ENCODE measurements at regions not wholly inside any gene's neighbourhood (a gene's known extent, or its start where the extent isn't known, plus 50 kb on each side); places are given as distances from the start of the nearest gene placed in this dataset.

GRCh38 chr4:60847614-60848013 is 352.5 kb upstream of the ADGRL3 start:
- no peaks in the 10 kb centered on the region for H3K36me3 ChIP-seq (ENCODE audit: insufficient read depth)
- no peak overlapping the region for H3K4me2 ChIP-seq
- H3K36me3 Mint-ChIP-seq (ENCODE audit: low read depth) = no peaks in the 10 kb centered on the region
- peaks cover 5% of the 10 kb centered on the region; the same call in 1 of the 3 replicates for H3K4me1 Mint-ChIP-seq
- DNase-seq (ENCODE audit: low spot score) (peak; percentile 34), ATAC-seq (peak; percentile 55)
- H3K79me2 ChIP-seq (replicated peaks; ENCODE audit: insufficient read depth) = no peaks in the 10 kb centered on the region
- no peaks in the 10 kb centered on the region for H3F3A ChIP-seq (replicated peaks; ENCODE audit: low read depth)
- 0 out of 3 replicates have a peak, but pooled peaks cover under 1% of the 10 kb centered on the region for H3K9me3 Mint-ChIP-seq
- no peaks in the 10 kb centered on the region for H3K27me3 Mint-ChIP-seq (ENCODE audit: insufficient read depth, low read depth, poor library complexity)
- TF ChIP-seq EZH2 (IDR thresholded peaks at IDR 0.05; ENCODE audit: low read depth, unreplicated experiment) (no peak), REST (IDR thresholded peaks at IDR 0.05; ENCODE audit: unreplicated experiment) (no peak), NANOG (IDR thresholded peaks at IDR 0.05; ENCODE audit: borderline replicate concordance) (no peak), POLR2AphosphoS5 (IDR thresholded peaks at IDR 0.05; ENCODE audit: low read depth) (no peak), ZNF331 (CRISPR knock-in tag; IDR thresholded peaks at IDR 0.05; ENCODE audit: low read depth) (no peak), ZNF462 (CRISPR knock-in tag; IDR thresholded peaks at IDR 0.05) (no peak), CTCF (conservative IDR thresholded peaks at IDR 0.05; ENCODE audit: low read depth in 2 of 2) (no peak), ETS1 (IDR thresholded peaks at IDR 0.05) (no peak), ZNF114 (CRISPR knock-in tag; IDR thresholded peaks at IDR 0.05) (no peak), EZH2phosphoT487 (IDR thresholded peaks at IDR 0.05; ENCODE audit: unreplicated experiment) (no peak), JUNB (IDR thresholded peaks at IDR 0.05; ENCODE audit: unreplicated experiment) (no peak), STAT1 (IDR thresholded peaks at IDR 0.05; ENCODE audit: unreplicated experiment) (no peak), CREB1 (CRISPR knock-in tag; IDR thresholded peaks at IDR 0.05; ENCODE audit: low read depth) (no peak)
- H3K4me3 Mint-ChIP-seq = no peak overlapping the region
- H3K4me1 ChIP-seq (ENCODE audit: insufficient read depth) = no peaks in the 10 kb centered on the region; the same call in 1 of the 2 replicates
- no peak overlapping the region for H3K27ac Mint-ChIP-seq
- no peaks in the 10 kb centered on the region for H3K9me2 ChIP-seq (ENCODE audit: insufficient read depth)
- H3K27ac ChIP-seq (ENCODE audit: low read depth) = no peak overlapping the region
- no peak overlapping the region for H2AFZ ChIP-seq
- H4K20me1 ChIP-seq (replicated peaks; ENCODE audit: insufficient read depth) = no peaks in the 10 kb centered on the region
- no peaks in the 10 kb centered on the region for H3K27me3 ChIP-seq (ENCODE audit: insufficient read depth)
- no peak overlapping the region for H3K4me3 ChIP-seq
